Osteoblast (primary cell): ENCODE measurements at regions not wholly inside any gene's neighbourhood (a gene's known extent, or its start where the extent isn't known, plus 50 kb on each side); places are given as distances from the start of the nearest gene placed in this dataset.

ENCODE experiments used
- DNase-seq: peaks from one replicate; pipeline ENCODE4 v3.0.0; 2011; ENCODE audit warnings: low spot score, mixed read lengths; ENCODE audit not compliant: insufficient read length; ENCODE audit errors: missing footprints
- H2AFZ ChIP-seq: 2 replicates; pipeline ENCODE4 v1.6.0; 2011; ENCODE audit warnings: mild to moderate bottlenecking, low read length
- H3K27ac ChIP-seq: 2 replicates; pipeline ENCODE4 v1.5.1; 2011; ENCODE audit warnings: mild to moderate bottlenecking, low read depth, low read length, moderate library complexity
- H3K27me3 ChIP-seq: 2 replicates; pipeline ENCODE4 v1.6.0; 2012; ENCODE audit warnings: mild to moderate bottlenecking, control low read depth, inconsistent platforms, low read length, moderate library complexity; ENCODE audit not compliant: insufficient read depth
- H3K36me3 ChIP-seq: 2 replicates; pipeline ENCODE4 v1.5.1; 2011; ENCODE audit warnings: mild to moderate bottlenecking, low read length, control low read depth, moderate library complexity; ENCODE audit not compliant: insufficient read depth
- H3K4me1 ChIP-seq: 2 replicates; pipeline ENCODE4 v1.5.1; 2011; ENCODE audit warnings: mild to moderate bottlenecking, low read length, control low read depth, moderate library complexity; ENCODE audit not compliant: insufficient read depth
- H3K4me2 ChIP-seq: 2 replicates; pipeline ENCODE4 v1.6.0; 2011; ENCODE audit warnings: mild to moderate bottlenecking, low read length; ENCODE audit not compliant: insufficient read depth
- H3K4me3 ChIP-seq: fragments of 200-600 bp; sonication (generic); 3 replicates; pipeline ENCODE4 v1.5.1; 2012; ENCODE audit warnings: mild to moderate bottlenecking, low read length, inconsistent platforms; ENCODE audit not compliant: insufficient read depth
- H3K79me2 ChIP-seq: 2 replicates; pipeline ENCODE4 v1.6.0; 2012; ENCODE audit warnings: mild to moderate bottlenecking, low read length, control low read depth, inconsistent platforms; ENCODE audit not compliant: insufficient read depth
- H3K9me3 ChIP-seq: 2 replicates; pipeline ENCODE4 v1.5.1; 2011; ENCODE audit warnings: low read depth, low read length, control low read depth
- H4K20me1 ChIP-seq: 2 replicates; pipeline ENCODE4 v1.6.0; 2012; ENCODE audit warnings: mild to moderate bottlenecking, low read length, control low read depth; ENCODE audit not compliant: insufficient read depth
- CTCF ChIP-seq: IDR thresholded peaks from 2 replicates; pipeline ENCODE4 v1.5.1; 2011; ENCODE audit warnings: mild to moderate bottlenecking, low read depth, low read length, moderate library complexity; ENCODE audit errors: extremely low read depth

- no peak for TF ChIP-seq CTCF
- Histone ChIP-seq H3K9me3 (no peaks in the 10 kb centered on the region), H3K4me3 (no peak overlapping the region), H3K4me2 (no peak overlapping the region), H3K79me2 (no peaks in the 10 kb centered on the region), H2AFZ (no peak overlapping the region), H3K36me3 (no peaks in the 10 kb centered on the region), H3K27me3 (no peaks in the 10 kb centered on the region), H3K27ac (no peak overlapping the region), H4K20me1 (no peaks in the 10 kb centered on the region), H3K4me1 (no peaks in the 10 kb centered on the region)
- no peak for DNase-seq
These were observed 271.6 kb upstream of the CADM1 start for GRCh38 chr11:115775846-115776245.

GRCh38 chr11:115774756-115775155, 270.5 kb upstream of the CADM1 start:
- H3K79me2 ChIP-seq = no peaks in the 10 kb centered on the region
- no peaks in the 10 kb centered on the region for H4K20me1 ChIP-seq
- no peak for TF ChIP-seq CTCF
- no peaks in the 10 kb centered on the region for H3K27me3 ChIP-seq
- H3K4me2 ChIP-seq = no peak overlapping the region
- no peaks in the 10 kb centered on the region for H3K9me3 ChIP-seq
- no peak for DNase-seq
- no peaks in the 10 kb centered on the region for H3K36me3 ChIP-seq
- no peak overlapping the region for H3K27ac ChIP-seq
- H3K4me1 ChIP-seq = no peaks in the 10 kb centered on the region
- H3K4me3 ChIP-seq = no peak overlapping the region
- no peak overlapping the region for H2AFZ ChIP-seq

GRCh38 chr11:115769891-115770290, 265.7 kb upstream of the CADM1 start:
- Histone ChIP-seq H2AFZ (no peak overlapping the region), H3K4me2 (no peak overlapping the region), H3K27me3 (no peaks in the 10 kb centered on the region), H3K27ac (no peak overlapping the region), H3K9me3 (no peaks in the 10 kb centered on the region), H3K4me3 (no peak overlapping the region), H3K4me1 (no peaks in the 10 kb centered on the region), H3K79me2 (no peaks in the 10 kb centered on the region), H3K36me3 (no peaks in the 10 kb centered on the region), H4K20me1 (no peaks in the 10 kb centered on the region)
- DNase-seq = no peak
- TF ChIP-seq CTCF = no peak

GRCh38 chr11:115767883-115768282, 263.7 kb upstream of the CADM1 start:
- no peaks in the 10 kb centered on the region for H4K20me1 ChIP-seq
- no peak overlapping the region for H3K27ac ChIP-seq
- no peak overlapping the region for H3K4me3 ChIP-seq
- no peaks in the 10 kb centered on the region for H3K27me3 ChIP-seq
- TF ChIP-seq CTCF = no peak
- H3K4me2 ChIP-seq = no peak overlapping the region
- H2AFZ ChIP-seq = no peak overlapping the region
- H3K4me1 ChIP-seq = no peaks in the 10 kb centered on the region
- H3K79me2 ChIP-seq = no peaks in the 10 kb centered on the region
- no peak for DNase-seq
- no peaks in the 10 kb centered on the region for H3K36me3 ChIP-seq
- H3K9me3 ChIP-seq = no peaks in the 10 kb centered on the region
